MM.1S (cell line): ENCODE measurements at regions not wholly inside any gene's neighbourhood (a gene's known extent, or its start where the extent isn't known, plus 50 kb on each side); places are given as distances from the start of the nearest gene placed in this dataset.

Source experiments
- DNase-seq: peaks from one replicate; pipeline ENCODE4 v3.0.0-alpha.2; 2015
- H2AFZ ChIP-seq: fragments of 300-600 bp; sonication (generic); 2 replicates; pipeline ENCODE4 v1.6.0; 2016; ENCODE audit warnings: antibody characterized with exemption, low read length
- H3F3A ChIP-seq: fragments of 300-600 bp; sonication (generic); 2 replicates; pipeline ENCODE4 v1.6.1; 2016; ENCODE audit warnings: mild to moderate bottlenecking, antibody characterized with exemption, low read length, moderate library complexity, mixed read lengths; ENCODE audit not compliant: insufficient read depth
- H3K27ac ChIP-seq: fragments of 300-600 bp; sonication (generic); 2 replicates; pipeline ENCODE4 v1.5.1; 2016; ENCODE audit warnings: mild to moderate bottlenecking, low read length
- H3K27me3 ChIP-seq: fragments of 300-600 bp; sonication (generic); replicated peaks from 2 replicates; pipeline ENCODE4 v1.6.0; 2016; ENCODE audit warnings: low read length; ENCODE audit not compliant: insufficient read depth
- H3K36me3 ChIP-seq: fragments of 300-600 bp; sonication (generic); replicated peaks from 2 replicates; pipeline ENCODE4 v1.6.1; 2016; ENCODE audit warnings: mild to moderate bottlenecking, low read length, mixed read lengths; ENCODE audit not compliant: insufficient read depth
- H3K4me1 ChIP-seq: fragments of 300-600 bp; sonication (generic); 2 replicates; pipeline ENCODE4 v1.6.1; 2016; ENCODE audit warnings: low read length, mixed read lengths
- H3K4me2 ChIP-seq: fragments of 300-600 bp; sonication (generic); 2 replicates; pipeline ENCODE4 v1.6.0; 2016; ENCODE audit warnings: low read depth, low read length
- H3K4me3 ChIP-seq: fragments of 300-600 bp; sonication (generic); 2 replicates; pipeline ENCODE4 v1.5.1; 2016; ENCODE audit warnings: low read length, mixed read lengths
- H3K79me2 ChIP-seq: fragments of 300-600 bp; sonication (generic); 2 replicates; pipeline ENCODE4 v1.6.1; 2016; ENCODE audit warnings: mixed run types, low read length, mixed read lengths
- H3K9ac ChIP-seq: fragments of 300-600 bp; sonication (generic); 2 replicates; pipeline ENCODE4 v1.6.1; 2016; ENCODE audit warnings: low read length, mixed read lengths
- H3K9me2 ChIP-seq: fragments of 300-600 bp; sonication (generic); replicated peaks from 2 replicates; pipeline ENCODE4 v1.6.1; 2016; ENCODE audit warnings: mild to moderate bottlenecking, low read length, mixed read lengths; ENCODE audit not compliant: insufficient read depth
- H3K9me3 ChIP-seq: fragments of 300-600 bp; sonication (generic); replicated peaks from 2 replicates; pipeline ENCODE4 v1.6.1; 2016; ENCODE audit warnings: mild to moderate bottlenecking, low read length, mixed read lengths; ENCODE audit not compliant: insufficient read depth
- H4K20me1 ChIP-seq: fragments of 300-600 bp; sonication (generic); 2 replicates; pipeline ENCODE4 v1.6.1; 2016; ENCODE audit warnings: mild to moderate bottlenecking, low read length, moderate library complexity, mixed read lengths; ENCODE audit not compliant: insufficient read depth
- EZH2 ChIP-seq: fragments of 300-600 bp; sonication (generic); optimal IDR thresholded peaks from 2 replicates; pipeline ENCODE3; 2017; ENCODE audit warnings: low read depth, mild to moderate bottlenecking, antibody characterized with exemption, low read length, mixed read lengths
- EZH2phosphoT487 ChIP-seq: fragments of 300-600 bp; sonication (generic); IDR thresholded peaks from 2 replicates; pipeline ENCODE4 v1.6.1; 2018; ENCODE audit warnings: antibody characterized with exemption, low read length
- TF ChIP-seq, protein P1 (sequence below): fragments of 300-600 bp; sonication (generic); IDR thresholded peaks from 2 replicates; pipeline ENCODE4 v1.5.1; 2016; ENCODE audit warnings: antibody characterized with exemption, low read length, mixed read lengths

DNA sequence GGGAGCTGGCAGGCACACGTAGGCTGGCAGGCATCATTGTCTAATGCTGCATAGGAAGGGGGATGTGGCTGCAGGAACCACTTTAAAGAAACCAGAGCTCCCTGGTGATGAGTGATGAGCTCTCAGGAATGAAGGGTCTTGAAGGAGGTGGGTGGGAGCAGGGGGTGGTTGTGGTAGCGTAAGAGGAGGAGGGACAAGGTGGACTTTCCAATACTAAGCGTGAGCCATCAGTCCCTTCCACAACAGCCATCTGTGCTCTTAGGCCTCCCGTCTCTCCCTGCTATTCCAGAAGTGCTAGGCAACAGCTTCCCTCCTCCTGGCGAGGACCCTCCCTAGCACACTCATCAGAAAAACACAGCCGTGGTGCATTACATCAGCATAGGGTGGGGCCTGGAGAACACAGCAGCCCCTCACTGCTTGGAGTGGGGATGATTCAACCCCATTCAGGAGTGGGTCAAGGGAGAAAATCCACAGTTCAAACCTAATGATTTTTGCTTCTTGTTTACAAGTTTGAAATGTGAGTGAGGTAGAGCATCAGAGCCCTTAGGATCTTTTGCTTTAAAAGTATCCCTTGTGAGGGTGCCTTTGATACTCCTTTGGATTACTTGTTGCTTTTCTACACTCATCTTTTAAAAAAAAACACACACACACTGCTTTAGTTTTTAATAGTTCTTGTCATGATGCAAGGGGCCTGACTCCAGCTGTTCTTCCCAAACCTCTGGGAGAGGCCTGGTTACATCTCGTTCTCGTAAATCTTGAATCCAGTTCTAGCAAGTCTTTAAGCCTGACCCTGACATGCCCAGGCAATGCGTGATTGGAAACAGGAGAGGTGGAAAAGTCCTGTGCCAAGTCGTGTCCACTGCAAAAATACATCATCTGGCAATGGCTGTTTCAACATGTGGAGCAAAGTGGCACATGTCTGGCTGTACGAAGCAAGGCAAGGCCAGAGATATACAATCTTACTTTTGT lies 356.4 kb upstream of the DDHD1 start:
- no peak overlapping the region for H3K4me3 ChIP-seq
- H3K79me2 ChIP-seq = no peaks in the 10 kb centered on the region
- no peak overlapping the region for H3K27ac ChIP-seq
- no peak overlapping the region for H2AFZ ChIP-seq
- no peaks in the 10 kb centered on the region for H3F3A ChIP-seq
- no peaks in the 10 kb centered on the region for H4K20me1 ChIP-seq
- TF ChIP-seq, protein P1, sequence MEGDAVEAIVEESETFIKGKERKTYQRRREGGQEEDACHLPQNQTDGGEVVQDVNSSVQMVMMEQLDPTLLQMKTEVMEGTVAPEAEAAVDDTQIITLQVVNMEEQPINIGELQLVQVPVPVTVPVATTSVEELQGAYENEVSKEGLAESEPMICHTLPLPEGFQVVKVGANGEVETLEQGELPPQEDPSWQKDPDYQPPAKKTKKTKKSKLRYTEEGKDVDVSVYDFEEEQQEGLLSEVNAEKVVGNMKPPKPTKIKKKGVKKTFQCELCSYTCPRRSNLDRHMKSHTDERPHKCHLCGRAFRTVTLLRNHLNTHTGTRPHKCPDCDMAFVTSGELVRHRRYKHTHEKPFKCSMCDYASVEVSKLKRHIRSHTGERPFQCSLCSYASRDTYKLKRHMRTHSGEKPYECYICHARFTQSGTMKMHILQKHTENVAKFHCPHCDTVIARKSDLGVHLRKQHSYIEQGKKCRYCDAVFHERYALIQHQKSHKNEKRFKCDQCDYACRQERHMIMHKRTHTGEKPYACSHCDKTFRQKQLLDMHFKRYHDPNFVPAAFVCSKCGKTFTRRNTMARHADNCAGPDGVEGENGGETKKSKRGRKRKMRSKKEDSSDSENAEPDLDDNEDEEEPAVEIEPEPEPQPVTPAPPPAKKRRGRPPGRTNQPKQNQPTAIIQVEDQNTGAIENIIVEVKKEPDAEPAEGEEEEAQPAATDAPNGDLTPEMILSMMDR = no peak
- TF ChIP-seq EZH2phosphoT487 = no peak
- TF ChIP-seq EZH2 = no peak
- DNase-seq = no peak
- no peaks in the 10 kb centered on the region for H3K27me3 ChIP-seq
- H3K9me2 ChIP-seq = no peaks in the 10 kb centered on the region
- H3K36me3 ChIP-seq = no peaks in the 10 kb centered on the region
- H3K4me1 ChIP-seq = no peaks in the 10 kb centered on the region
- no peaks in the 10 kb centered on the region for H3K9me3 ChIP-seq
- H3K9ac ChIP-seq = no peak overlapping the region
- H3K4me2 ChIP-seq = no peak overlapping the region

DNA sequence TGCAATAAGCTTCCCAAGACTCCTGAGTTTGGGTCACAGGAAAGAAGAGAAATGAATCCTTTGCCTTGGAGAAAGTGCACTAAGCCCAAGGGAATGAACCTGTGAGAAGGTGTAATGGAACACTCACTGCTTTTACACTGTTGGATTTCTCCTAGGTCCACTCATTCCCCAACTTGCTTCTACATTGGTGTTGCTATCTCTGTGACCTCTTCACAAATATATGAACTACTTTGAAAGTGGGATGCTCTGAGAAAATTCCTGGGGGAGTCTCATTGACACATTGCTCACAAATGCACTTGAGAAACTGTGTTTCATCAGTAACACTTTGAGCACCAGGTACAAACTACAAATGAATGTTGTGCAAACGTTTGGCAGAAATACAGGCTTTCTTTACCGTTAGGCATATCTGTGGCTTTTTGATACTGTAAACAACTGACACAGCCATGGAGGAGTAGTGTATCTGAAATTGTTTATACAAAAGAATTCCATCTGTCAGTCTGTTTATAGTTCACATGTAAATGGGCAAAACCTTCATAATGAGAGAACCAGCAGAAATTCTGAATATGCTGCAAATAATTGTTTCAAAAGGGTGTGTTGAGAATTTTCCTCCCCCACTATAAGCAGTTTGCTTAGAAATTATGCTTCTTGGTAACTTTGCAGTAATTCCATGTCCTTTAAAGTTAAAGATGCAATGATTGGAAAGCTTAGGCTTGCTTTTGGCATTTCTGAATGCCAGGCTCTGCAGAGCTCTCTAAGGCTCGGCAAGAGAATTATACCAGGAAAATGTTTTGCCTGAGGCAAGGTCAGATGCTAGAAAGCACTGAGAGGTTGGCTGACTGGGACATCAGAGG lies 348.5 kb upstream of the DDHD1 start:
- no peaks in the 10 kb centered on the region for H3K9me2 ChIP-seq
- no peaks in the 10 kb centered on the region for H3K9me3 ChIP-seq
- DNase-seq = no peak
- no peak overlapping the region for H3K4me3 ChIP-seq
- H3K79me2 ChIP-seq = no peaks in the 10 kb centered on the region
- no peak for TF ChIP-seq EZH2phosphoT487
- TF ChIP-seq EZH2 = no peak
- TF ChIP-seq, protein P1 = no peak
- H4K20me1 ChIP-seq = no peaks in the 10 kb centered on the region
- H3K27ac ChIP-seq = no peak overlapping the region
- no peak overlapping the region for H2AFZ ChIP-seq
- no peaks in the 10 kb centered on the region for H3K27me3 ChIP-seq
- no peak overlapping the region for H3K9ac ChIP-seq
- H3K4me2 ChIP-seq = no peak overlapping the region
- no peaks in the 10 kb centered on the region for H3F3A ChIP-seq
- no peaks in the 10 kb centered on the region for H3K36me3 ChIP-seq
- H3K4me1 ChIP-seq = no peaks in the 10 kb centered on the region

DNA sequence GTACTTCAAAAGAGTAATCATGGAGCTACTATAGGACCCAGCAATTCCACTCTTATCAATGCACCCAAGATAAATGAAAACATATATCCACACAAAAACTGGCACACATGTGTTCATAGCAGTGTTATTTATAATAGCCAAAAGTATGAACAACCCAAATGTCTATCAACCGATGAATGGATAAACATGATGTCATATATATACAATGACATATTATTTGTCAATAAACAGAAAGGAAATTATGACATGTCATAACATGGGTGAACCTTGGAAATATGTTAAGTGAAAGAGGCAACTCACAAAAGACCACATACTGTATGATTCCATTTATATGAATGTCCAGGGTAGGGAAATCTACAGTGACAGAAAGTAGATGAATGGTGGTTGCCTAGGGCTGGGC lies 347.1 kb upstream of the DDHD1 start:
- H3K4me3 ChIP-seq = no peak overlapping the region
- no peak overlapping the region for H3K27ac ChIP-seq
- no peak for TF ChIP-seq EZH2
- TF ChIP-seq EZH2phosphoT487 = no peak
- TF ChIP-seq, protein P1 = no peak
- H2AFZ ChIP-seq = no peak overlapping the region
- H3K9me2 ChIP-seq = no peaks in the 10 kb centered on the region
- no peaks in the 10 kb centered on the region for H3K4me1 ChIP-seq
- H3F3A ChIP-seq = no peaks in the 10 kb centered on the region
- H4K20me1 ChIP-seq = no peaks in the 10 kb centered on the region
- H3K9me3 ChIP-seq = no peaks in the 10 kb centered on the region
- no peak overlapping the region for H3K4me2 ChIP-seq
- no peaks in the 10 kb centered on the region for H3K27me3 ChIP-seq
- H3K9ac ChIP-seq = no peak overlapping the region
- no peaks in the 10 kb centered on the region for H3K36me3 ChIP-seq
- DNase-seq = no peak
- no peaks in the 10 kb centered on the region for H3K79me2 ChIP-seq
